GM21825 (cell line): ENCODE measurements at regions not wholly inside any gene's neighbourhood (a gene's known extent, or its start where the extent isn't known, plus 50 kb on each side); places are given as distances from the start of the nearest gene placed in this dataset.

Experiments used
- ATAC-seq: cut with Tn5 transposase; IDR thresholded peaks from one replicate; pipeline ENCODE4 v1.9.1; 2021; ENCODE audit warnings: mild to moderate bottlenecking, moderate library complexity; ENCODE audit not compliant: unreplicated experiment

DNA sequence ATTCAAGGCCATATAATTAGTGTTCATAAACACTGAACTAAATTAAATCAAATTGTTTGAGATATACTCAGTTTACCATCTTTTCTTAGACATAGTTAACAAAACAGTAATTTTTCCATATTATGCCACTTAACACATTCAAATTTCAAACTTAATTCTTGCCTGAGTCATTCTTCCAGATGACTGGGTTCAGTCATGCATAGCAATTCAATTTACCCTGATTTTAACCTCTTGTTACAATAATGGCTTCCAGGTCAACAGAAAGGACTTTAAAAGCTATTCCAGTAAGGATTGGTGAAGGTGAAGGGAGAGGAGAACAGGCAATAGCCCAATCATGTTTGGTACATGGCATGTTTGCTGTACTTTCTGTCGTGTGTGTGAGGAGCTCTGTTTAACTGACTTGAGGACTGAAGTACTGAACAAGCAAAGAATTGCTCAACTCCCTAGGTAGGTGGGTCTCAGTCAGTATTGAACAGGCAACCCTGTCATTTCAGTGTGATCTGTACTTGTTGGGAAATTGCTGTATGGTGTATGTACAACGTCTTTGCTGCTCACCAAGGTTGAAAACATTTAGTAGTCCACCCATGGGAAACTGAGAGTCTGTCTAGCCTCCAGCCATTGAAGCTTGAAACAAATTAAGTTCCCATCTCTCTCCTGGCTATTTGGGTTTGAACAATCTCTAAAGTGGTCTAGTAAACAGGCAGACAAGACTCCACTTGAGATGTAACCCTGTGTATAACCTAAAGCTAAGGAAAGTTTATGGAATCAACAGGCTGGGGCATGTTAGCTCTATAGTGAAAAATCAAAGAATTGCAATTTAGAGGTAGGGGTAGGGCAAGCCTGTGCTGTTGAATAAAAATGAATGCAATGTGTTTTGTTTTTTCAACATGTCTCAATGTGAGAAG is 327.2 kb downstream of the BTG1 start:
- no peak for ATAC-seq

- ATAC-seq: no peak
Measured at GRCh38 chr12:91817517-91817916, 328.1 kb downstream of the BTG1 start.

GRCh38 chr12:91813701-91814100 is 331.9 kb downstream of the BTG1 start:
- ATAC-seq: no peak

DNA sequence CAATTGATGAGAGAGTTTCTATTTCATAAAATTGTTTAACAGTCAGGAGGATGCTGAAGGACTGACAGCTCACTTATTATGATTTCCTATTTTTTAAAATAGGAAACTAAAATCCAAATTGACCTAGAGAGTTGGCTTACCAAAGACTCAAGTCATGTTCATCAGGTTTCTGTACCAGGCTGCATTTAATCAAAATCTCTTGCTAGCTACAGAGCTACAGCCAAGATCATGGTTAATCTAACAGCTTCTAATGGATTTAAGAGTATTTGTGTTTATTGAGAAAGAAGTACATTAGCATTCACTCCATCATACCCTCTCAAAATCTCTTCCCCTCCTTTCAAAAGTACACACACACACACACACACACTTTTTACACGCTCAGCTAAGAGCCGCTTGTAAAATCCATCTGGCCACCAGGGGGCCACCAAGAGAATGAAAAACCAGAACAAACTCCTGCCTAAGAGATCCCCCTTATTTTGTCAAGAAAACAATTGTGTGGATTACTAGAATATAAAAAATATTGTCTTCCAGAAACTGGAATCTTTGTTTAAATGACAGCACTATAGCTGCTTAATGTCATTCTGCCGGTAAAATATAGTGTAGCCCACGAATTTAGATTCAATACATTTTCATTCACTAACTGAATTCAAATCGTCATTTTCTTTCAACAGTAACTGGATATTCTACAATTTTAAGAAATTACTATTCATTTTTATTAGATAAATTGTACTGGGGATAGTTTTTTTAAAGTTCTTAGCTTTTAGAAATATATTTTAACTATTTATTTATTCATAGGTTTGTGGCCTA is 334.0 kb downstream of the BTG1 start:
- peak; percentile 83 for ATAC-seq

- no peak for ATAC-seq
Measured at GRCh38 chr12:91810531-91811451, 334.9 kb downstream of the BTG1 start.

DNA sequence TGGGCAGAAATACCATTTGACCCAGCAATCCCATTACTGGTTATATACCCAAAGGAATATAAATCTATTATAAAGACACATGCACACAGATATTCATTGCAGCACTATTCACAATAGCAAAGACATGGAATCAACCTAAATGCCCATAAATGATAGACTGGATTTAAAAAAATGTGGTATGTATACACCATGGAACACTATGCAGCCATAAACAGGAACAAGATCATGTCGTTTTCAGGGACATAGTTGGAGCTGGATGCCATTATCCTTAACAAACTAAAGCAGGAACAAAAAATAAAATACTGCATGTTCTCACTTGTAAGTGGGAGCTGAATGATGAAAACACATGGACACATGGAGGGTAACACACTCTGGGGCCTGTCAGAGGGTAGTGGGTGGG is 335.6 kb downstream of the BTG1 start:
- no peak for ATAC-seq

DNA sequence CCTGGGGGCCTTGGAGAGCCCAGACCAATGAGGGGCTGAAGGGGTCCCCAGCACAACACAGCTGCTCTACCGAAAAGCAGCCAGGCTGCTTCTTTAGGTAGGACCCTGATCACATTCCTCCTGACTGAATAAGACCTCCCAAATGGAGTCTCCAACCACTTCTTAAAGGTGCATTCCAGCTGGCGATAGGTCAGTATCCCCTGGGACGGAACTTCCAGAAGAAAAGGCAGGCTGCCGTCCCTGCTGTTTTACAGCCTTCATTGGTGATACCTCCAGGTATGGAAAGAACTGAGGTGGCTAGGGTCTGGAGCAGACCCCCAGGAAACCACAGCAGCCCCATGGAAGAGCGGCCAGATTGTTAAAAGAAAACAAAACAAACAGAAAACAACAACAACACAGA is 340.6 kb downstream of the BTG1 start:
- no peak for ATAC-seq

DNA sequence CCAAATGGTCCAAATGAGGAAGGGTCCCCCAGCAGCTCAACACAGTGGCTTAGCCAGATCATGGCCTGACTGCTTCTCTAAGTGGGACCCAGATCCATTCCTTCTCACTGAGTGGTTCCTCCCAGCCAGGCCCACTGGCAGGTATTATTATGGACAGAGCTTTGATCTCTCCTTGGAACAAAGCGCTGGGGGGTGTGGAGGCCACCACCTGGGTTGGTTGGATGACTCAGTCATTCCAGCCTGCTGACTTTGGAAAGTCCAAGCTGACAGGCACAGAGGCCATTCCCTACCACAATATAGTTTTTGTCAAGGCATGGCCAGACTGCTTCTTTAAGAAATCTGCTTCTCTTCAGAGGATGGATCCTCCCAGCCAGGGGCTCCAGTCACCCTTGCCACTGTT is 341.1 kb downstream of the BTG1 start:
- no peak for ATAC-seq

GRCh38 chr12:91801048-91801447 is 344.6 kb downstream of the BTG1 start:
- ATAC-seq: no peak

- ATAC-seq: no peak
Measured at GRCh38 chr12:91793676-91794075, 352.0 kb downstream of the BTG1 start.

DNA sequence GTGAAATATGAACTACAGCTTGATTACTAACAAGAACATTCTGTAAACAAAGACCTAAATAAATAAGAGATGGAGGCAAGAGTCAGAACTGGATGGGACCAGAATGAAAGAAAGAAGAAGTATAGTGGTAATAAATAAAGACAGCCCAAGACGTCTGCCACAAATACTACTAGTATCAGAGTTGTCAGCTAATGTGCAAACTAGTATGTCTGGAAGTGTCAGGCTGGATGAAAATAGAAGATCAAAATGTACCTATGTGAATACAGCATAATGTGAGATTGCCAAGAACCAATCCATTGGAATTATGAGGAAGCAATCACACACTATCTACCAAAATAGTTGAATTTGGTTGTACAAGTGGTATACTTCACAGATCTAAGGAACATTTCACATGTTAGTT is 353.0 kb downstream of the BTG1 start:
- no peak for ATAC-seq

DNA sequence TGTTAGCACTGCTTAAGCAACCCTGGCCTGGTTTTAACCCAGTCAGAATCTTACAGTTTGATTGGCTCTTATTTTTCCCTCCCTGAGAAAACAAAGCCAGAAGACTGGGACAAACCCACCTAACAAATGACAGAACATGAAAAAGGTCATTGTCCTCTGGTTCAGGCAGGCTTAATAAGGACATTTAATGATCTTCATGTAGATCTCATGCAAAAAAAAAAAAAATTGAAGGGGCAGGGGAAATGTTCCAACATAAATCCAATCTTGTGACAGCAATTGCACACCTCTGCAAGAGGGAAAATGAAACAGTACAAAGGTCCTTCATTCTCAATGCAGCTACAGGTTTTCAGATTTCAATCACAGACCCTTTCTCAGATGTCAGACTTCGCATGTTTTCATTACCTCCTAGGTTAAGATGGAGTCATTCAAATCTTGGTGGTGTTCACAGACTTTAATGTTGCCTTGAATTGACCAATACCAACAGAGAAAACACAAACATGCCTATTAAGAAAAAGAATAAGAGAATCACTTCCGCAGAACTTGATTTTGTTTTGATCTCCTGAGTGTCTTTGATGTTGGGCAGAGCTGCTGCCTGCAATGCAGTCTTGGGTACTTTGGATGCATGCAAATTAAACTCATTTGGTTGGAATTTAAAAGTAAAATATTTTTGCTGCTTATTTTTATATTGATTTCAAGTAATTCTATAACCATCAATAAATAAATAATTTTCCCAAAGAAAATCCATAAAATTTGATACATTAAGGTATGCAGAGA is 359.0 kb downstream of the BTG1 start:
- no peak for ATAC-seq

DNA sequence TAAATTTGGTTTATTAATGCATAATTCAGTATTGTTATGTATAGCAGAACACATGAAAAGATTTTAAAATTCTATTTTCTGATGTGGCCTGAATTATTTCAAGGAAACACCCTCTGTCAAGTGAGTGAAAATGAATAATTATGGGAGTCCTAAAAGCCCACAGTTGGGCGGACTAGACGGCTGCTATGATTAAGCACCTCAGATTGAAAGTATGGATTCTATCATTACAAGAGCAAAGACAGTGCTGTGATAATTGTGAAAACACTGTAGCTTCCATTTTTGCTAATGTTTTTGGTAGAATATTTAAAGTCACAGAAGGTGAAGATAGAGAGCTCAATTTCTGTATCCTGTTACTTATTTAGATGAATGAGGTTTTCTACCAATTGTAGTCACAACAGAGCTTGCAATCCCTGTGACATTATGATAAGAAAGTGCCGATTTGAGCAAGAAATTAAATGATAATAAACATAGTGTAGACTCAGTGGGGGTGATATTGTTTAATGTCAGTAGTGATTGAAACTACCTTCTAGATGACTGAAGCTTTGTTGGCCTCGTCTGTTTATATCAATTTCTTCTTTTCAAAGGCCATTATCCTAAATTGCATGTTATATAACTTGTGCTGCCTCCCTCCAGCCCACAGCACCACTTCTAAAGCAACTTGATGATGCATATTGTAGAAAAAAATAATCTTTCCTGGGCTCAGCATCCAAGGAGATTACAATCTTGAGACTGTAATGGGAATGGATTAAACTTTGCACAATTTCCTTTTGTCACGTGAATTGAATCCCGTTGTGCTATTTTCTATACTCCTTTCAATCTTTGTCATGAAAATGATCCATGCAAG is 359.8 kb downstream of the BTG1 start:
- no peak for ATAC-seq

DNA sequence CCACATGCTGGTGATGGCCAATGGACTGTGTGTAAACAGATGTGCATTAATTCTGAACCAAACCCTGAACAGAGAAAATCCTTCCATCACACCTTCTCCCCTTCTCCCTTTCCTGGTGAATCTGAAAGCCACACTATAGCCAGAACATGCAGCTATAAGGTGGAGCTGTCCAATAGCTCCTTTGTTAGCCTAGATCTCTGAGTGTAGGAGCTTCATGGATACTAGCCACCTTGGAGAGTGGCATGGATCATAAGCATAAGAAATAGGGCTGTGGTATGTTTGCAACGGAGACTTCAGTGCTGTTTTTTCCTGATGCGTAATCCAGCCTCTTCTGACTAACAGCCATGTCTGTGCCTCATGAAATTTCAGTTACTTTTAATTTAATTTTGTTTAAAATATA is 364.5 kb downstream of the BTG1 start:
- ATAC-seq: no peak

DNA sequence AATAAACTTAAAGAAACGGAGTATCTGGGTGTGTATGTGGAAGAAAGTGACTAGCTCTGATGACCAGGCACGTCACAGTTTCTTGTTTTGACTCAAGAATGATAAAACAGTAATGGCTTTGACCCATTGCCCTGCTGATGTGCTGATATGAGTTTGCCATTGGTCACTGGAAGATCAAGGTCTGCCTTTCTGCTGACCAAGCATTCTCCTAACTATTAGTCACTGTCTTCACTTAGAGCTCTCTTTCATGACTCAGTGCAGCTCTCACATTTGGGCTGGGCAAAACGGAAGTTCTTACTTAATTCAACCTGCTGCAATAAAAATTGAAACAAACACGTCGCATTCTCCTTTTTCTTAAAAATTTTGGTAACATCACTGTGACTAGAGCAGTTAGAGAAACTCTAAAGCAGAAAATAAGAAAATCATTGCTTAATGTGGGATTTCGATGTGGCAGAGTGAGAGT is 366.7 kb downstream of the BTG1 start:
- peak; percentile 94 for ATAC-seq

DNA sequence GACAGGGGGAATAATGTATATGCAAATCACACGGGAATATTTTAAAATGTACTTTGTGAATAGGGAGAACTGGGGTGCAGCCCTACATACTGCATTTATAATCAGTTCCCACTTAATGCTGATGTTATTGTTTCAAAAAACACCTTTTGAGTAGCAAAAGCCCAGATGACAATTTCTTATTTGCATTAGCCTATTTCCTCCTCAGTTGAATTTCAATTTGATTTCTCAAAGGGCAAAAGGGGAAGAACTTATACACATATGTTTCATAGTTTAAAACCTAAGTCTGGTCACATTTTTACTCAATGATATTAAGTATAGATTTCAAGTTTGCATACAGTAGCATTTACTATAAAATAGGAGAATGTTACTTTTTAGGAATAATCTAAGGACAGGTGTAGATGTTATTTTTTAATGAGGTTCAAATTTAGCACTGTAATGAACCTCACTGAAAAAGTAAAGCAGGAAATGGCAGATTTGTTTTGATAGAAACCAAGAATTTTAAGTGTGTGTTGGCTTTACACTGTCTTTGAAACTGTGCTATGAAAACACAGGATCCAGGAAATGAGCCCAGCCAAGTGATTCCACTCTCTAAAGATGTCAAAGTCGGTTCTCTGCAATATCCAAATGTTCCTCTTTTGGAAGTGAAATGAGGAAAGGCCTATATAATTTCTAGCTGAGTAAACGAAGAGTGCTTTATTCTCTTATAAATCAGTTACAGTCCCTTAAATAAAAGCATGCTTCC is 367.4 kb downstream of the BTG1 start:
- peak; percentile 65 for ATAC-seq

DNA sequence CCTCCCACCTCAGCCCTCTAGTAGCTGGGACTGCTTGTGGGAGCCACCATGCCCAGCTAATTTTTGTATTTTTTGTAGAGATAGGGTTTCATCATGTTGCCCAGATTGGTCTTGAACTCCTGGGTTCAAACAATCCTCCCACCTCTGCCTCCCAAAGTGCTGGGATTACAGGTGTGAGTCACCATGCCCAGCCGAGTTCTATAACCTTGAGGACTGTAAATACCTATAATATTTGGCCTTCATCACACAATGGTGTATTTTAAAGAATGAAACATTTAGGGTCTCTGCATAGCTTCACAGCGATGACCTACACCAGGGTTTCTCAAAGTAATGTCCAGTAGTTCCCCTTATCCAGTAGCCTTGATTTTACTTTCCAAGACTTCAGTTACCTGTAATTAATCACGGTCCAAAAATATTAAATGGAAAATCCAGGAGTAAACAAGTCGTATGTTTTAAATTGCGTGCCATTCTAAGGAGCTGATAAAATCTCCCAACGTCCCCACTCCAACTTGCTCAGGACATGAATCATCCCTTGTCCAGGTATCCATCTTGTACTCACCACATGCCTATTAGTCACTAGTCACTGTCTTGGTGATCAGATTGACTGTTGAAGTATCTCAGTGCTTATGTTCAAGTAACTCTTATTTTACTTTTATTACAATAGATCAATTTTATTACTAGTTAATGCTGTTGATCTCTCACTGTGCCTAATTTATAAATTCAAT is 368.2 kb downstream of the BTG1 start:
- ATAC-seq: no peak

- ATAC-seq: no peak
Measured at GRCh38 chr12:91774434-91774921, 371.2 kb downstream of the BTG1 start.
